SK-N-SH (cell line): ENCODE measurements at regions not wholly inside any gene's neighbourhood (a gene's known extent, or its start where the extent isn't known, plus 50 kb on each side); places are given as distances from the start of the nearest gene placed in this dataset.
"Not testable (repeated sequence)": the region's sequence is repeated elsewhere in the genome, so short reads cannot be mapped to it uniquely, and the experiment has no call there.

Experiments
- ELF1 ChIP-seq: IDR thresholded peaks from 2 replicates; pipeline ENCODE4 v1.4.0; 2012
- NFIC ChIP-seq: IDR thresholded peaks from 2 replicates; pipeline ENCODE4 v1.4.0; 2012; ENCODE audit warnings: borderline replicate concordance
- POLR2AphosphoS5 ChIP-seq: IDR thresholded peaks from 2 replicates; pipeline ENCODE4 v1.6.1; 2012; ENCODE audit warnings: low read depth, low read length
- SIN3A ChIP-seq: IDR thresholded peaks from 2 replicates; pipeline ENCODE4 v1.6.1; 2012; ENCODE audit warnings: low read depth, mild to moderate bottlenecking, low read length, moderate library complexity, borderline replicate concordance
- TEAD4 ChIP-seq: IDR thresholded peaks from 2 replicates; pipeline ENCODE4 v1.4.0; 2012; ENCODE audit warnings: mild to moderate bottlenecking, borderline replicate concordance; ENCODE audit not compliant: insufficient read depth
- TF ChIP-seq, protein P1 (sequence below): fragments of 200-600 bp; sonication (generic); IDR thresholded peaks from 2 replicates; pipeline ENCODE4 v1.6.1; 2017; ENCODE audit warnings: antibody characterized with exemption, mild to moderate bottlenecking, moderate library complexity
- TF ChIP-seq, protein P2 (sequence below): fragments of 150-350 bp; IDR thresholded peaks from 2 replicates; pipeline ENCODE4 v1.6.1; 2017; ENCODE audit warnings: antibody characterized with exemption, low read length, low read depth, borderline replicate concordance

DNA sequence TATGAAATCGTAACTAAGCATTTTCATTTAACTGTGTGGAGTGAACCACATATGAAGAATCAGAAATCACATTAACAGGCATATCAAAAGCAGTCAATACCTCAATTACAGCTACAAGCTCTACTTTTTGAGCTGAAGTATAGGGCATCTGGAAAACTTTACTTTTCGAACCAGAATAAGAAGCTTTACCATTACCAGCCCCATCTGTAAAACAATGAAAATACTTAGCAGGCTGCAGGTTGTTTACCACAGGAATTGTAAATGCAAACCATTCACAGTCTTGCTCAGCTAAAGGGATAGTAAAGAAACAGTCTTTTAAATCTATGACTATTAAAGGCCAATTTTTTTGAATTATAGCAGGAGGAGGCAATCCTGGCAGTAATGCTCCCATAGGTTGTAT, 565.6 kb upstream of the MBL2 start:
- TF ChIP-seq, protein P1, sequence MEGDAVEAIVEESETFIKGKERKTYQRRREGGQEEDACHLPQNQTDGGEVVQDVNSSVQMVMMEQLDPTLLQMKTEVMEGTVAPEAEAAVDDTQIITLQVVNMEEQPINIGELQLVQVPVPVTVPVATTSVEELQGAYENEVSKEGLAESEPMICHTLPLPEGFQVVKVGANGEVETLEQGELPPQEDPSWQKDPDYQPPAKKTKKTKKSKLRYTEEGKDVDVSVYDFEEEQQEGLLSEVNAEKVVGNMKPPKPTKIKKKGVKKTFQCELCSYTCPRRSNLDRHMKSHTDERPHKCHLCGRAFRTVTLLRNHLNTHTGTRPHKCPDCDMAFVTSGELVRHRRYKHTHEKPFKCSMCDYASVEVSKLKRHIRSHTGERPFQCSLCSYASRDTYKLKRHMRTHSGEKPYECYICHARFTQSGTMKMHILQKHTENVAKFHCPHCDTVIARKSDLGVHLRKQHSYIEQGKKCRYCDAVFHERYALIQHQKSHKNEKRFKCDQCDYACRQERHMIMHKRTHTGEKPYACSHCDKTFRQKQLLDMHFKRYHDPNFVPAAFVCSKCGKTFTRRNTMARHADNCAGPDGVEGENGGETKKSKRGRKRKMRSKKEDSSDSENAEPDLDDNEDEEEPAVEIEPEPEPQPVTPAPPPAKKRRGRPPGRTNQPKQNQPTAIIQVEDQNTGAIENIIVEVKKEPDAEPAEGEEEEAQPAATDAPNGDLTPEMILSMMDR = not testable (repeated sequence)
- not testable (repeated sequence) for TF ChIP-seq NFIC, TEAD4, ELF1, SIN3A, POLR2AphosphoS5
- TF ChIP-seq, protein P2, sequence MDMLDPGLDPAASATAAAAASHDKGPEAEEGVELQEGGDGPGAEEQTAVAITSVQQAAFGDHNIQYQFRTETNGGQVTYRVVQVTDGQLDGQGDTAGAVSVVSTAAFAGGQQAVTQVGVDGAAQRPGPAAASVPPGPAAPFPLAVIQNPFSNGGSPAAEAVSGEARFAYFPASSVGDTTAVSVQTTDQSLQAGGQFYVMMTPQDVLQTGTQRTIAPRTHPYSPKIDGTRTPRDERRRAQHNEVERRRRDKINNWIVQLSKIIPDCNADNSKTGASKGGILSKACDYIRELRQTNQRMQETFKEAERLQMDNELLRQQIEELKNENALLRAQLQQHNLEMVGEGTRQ = not testable (repeated sequence)
